ENCODE measurements at regions not wholly inside any gene's neighbourhood (a gene's known extent, or its start where the extent isn't known, plus 50 kb on each side); places are given as distances from the start of the nearest gene placed in this dataset.

DNA sequence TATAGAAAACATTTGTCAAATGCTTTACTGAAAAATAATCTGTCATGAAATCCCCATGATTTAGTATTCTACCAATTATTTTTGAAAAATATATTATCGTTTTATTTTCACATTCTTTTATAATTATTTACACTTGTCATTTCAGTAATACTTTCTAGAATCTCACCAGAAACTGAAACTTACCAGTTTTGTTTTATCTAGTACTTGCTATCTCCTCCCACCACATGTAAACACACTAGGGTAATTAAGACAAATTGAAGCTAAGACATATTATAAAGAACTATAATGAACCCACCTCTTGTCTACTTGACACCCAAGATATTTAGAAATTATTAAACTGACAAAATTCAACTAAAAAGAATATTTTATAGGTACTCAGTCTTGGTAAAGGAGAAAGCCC, 51.5 kb upstream of the GRM3 start:
- H3K27ac ChIP-seq: no peak overlapping the region
- TF ChIP-seq, protein P1, sequence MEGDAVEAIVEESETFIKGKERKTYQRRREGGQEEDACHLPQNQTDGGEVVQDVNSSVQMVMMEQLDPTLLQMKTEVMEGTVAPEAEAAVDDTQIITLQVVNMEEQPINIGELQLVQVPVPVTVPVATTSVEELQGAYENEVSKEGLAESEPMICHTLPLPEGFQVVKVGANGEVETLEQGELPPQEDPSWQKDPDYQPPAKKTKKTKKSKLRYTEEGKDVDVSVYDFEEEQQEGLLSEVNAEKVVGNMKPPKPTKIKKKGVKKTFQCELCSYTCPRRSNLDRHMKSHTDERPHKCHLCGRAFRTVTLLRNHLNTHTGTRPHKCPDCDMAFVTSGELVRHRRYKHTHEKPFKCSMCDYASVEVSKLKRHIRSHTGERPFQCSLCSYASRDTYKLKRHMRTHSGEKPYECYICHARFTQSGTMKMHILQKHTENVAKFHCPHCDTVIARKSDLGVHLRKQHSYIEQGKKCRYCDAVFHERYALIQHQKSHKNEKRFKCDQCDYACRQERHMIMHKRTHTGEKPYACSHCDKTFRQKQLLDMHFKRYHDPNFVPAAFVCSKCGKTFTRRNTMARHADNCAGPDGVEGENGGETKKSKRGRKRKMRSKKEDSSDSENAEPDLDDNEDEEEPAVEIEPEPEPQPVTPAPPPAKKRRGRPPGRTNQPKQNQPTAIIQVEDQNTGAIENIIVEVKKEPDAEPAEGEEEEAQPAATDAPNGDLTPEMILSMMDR (IDR thresholded peaks at IDR 0.05): no peak
- no peak for TF ChIP-seq POLR2AphosphoS5 (IDR thresholded peaks at IDR 0.05)
- no peak for TF ChIP-seq POLR2A (IDR thresholded peaks at IDR 0.05)
- no peak for DNase-seq (ENCODE audit: low spot score in 2 of 2)
- intact Hi-C loops (cut with DNase I; ENCODE audit: low total_unique reads): no loop called here
- no peaks in the 10 kb centered on the region for H3K4me1 ChIP-seq
- H3K36me3 ChIP-seq: no peaks in the 10 kb centered on the region
- H3K9me3 ChIP-seq: no peaks in the 10 kb centered on the region
- no peak overlapping the region for H3K4me3 ChIP-seq
- H3K27me3 ChIP-seq: no peaks in the 10 kb centered on the region

DNA sequence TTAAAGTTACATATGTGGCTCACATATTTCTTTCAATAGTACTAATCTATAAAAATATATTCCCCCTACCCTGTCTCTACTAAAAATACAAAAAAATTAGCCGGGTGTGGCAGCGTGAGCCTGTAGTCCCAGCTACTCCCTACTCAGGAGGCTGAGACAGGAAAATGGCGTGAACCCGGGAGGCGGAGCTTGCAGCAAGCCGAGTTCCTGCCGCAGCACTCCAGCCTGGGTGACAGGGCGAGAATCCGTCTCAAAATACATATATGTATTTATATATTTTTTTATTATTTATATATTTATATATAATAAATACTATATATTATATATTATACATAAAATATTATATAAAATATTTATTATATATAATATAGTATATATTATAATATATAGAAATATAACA, 69.7 kb upstream of the GRM3 start:
- TF ChIP-seq POLR2A (IDR thresholded peaks at IDR 0.05) (no peak), POLR2AphosphoS5 (IDR thresholded peaks at IDR 0.05) (no peak)
- TF ChIP-seq, protein P1 (IDR thresholded peaks at IDR 0.05): no peak
- no peak for DNase-seq (ENCODE audit: low spot score in 2 of 2)
- no peaks in the 10 kb centered on the region for H3K27me3 ChIP-seq
- no peaks in the 10 kb centered on the region for H3K9me3 ChIP-seq
- no peaks in the 10 kb centered on the region for H3K36me3 ChIP-seq
- H3K4me3 ChIP-seq: no peak overlapping the region
- H3K27ac ChIP-seq: no peak overlapping the region
- H3K4me1 ChIP-seq: no peaks in the 10 kb centered on the region
- intact Hi-C loops (cut with DNase I; ENCODE audit: low total_unique reads): no loop called here

DNA sequence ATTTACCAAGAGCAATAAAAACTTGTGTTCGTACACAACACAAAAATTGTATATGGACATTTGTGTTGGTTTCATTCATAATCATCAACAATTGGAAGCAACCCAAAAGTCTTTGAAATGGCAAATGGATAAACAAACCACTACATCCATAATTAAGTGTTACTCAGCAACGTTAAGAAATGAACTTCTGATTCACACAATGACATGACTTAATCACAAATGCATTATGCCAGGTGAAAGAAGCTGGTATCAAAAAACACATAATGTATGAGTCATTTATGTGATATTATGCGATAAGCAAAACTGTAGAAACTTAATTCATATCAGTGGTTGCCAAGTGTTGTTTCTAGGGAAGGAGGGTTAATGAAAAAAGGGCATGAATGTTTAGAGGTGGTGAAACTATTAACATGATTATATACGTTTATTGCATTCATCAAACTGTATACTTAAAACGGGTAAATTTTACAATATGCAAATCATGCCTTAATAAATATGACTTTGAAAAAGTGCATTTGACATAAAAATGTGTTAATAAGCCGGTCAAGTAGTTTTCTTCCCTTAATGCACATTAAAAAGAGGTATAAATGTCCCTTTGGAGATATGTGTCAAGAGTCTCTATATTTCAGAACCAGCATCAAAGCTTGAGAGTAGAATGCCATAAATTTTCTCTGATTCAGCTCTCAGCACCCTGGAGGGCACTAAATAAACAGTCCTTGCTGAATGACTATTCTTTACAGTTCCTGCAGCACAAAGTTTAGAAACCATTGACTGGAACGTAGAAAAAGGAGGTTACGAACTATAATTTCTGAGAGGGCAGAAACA, 84.8 kb upstream of the GRM3 start:
- no peaks in the 10 kb centered on the region for H3K27me3 ChIP-seq
- DNase-seq (ENCODE audit: low spot score in 2 of 2): no peak
- TF ChIP-seq POLR2A (IDR thresholded peaks at IDR 0.05): no peak
- no peak for TF ChIP-seq POLR2AphosphoS5 (IDR thresholded peaks at IDR 0.05)
- H3K27ac ChIP-seq: no peak overlapping the region
- no peaks in the 10 kb centered on the region for H3K4me1 ChIP-seq
- H3K4me3 ChIP-seq: no peak overlapping the region
- H3K9me3 ChIP-seq: no peaks in the 10 kb centered on the region
- intact Hi-C loops (cut with DNase I; ENCODE audit: low total_unique reads): no loop called here
- no peaks in the 10 kb centered on the region for H3K36me3 ChIP-seq

DNA sequence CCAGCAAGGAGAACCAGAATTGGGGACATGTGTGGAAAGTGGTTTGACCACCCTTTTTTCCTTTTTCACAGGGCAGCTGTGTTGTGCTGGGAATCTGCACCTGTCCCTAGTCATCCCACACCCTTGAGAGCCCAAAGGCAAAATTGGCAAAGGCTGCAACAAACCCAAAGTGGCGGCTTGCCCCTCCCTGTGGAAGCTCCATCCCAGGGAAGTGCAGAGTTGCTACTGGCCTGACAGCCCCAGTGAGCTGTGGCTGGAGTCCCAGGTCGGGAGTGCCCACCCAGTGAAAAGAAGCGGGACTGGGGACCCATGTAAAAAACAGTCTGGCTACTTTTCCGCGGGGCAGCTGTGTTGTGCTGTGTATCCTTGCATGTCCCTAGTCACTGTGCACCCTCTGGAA, 109.1 kb upstream of the GRM3 start:
- no peak for DNase-seq (ENCODE audit: low spot score in 2 of 2)
- intact Hi-C loops (cut with DNase I; ENCODE audit: low total_unique reads): no loop called here

DNA sequence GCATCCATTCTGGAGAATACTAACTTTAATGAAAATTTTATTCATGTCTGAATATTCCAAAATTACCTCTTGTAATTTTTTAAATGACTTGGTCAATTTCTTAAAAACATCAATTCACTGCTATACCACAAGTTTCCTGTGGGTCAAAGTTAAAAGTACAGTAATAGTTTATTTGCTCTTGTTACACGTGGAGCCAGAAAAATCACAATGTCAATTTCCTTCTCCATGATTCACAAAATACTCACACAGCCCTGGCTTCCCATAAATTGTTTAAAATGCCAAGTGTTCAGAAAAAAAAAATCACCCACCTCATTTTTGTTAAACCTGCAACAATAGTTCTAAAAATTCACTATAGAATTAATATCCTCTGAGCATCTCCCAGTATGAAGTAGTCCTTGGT, 139.5 kb upstream of the GRM3 start:
- intact Hi-C loops (cut with DNase I; ENCODE audit: low total_unique reads): no loop called here
- TF ChIP-seq, protein P1 (IDR thresholded peaks at IDR 0.05): no peak
- TF ChIP-seq POLR2AphosphoS5 (IDR thresholded peaks at IDR 0.05) (no peak), POLR2A (IDR thresholded peaks at IDR 0.05) (no peak)

More for the DNA sequence above, 109.1 kb upstream of the GRM3 start:
- Histone ChIP-seq H3K27me3 (no peaks in the 10 kb centered on the region), H3K4me1 (no peaks in the 10 kb centered on the region), H3K27ac (no peak overlapping the region), H3K36me3 (no peaks in the 10 kb centered on the region), H3K9me3 (peaks cover 0 to 5% of the 10 kb centered on the region in 2 donors), H3K4me3 (no peak overlapping the region)
- TF ChIP-seq POLR2AphosphoS5 (IDR thresholded peaks at IDR 0.05) (no peak), POLR2A (IDR thresholded peaks at IDR 0.05) (no peak)
- TF ChIP-seq, protein P1 (IDR thresholded peaks at IDR 0.05): no peak

More for the DNA sequence above, 139.5 kb upstream of the GRM3 start:
- Histone ChIP-seq H3K27me3 (no peaks in the 10 kb centered on the region), H3K27ac (no peak overlapping the region), H3K4me3 (no peak overlapping the region), H3K4me1 (no peaks in the 10 kb centered on the region), H3K9me3 (no peaks in the 10 kb centered on the region), H3K36me3 (no peaks in the 10 kb centered on the region)
- no peak for DNase-seq (ENCODE audit: low spot score in 2 of 2)

All from breast epithelium (tissue), 4 donors.